HG03175 (cell line): ENCODE measurements at regions not wholly inside any gene's neighbourhood (a gene's known extent, or its start where the extent isn't known, plus 50 kb on each side); places are given as distances from the start of the nearest gene placed in this dataset.
"Not testable (repeated sequence)": the region's sequence is repeated elsewhere in the genome, so short reads cannot be mapped to it uniquely, and the experiment has no call there.

Source experiments
- ATAC-seq: cut with Tn5 transposase; IDR thresholded peaks from one replicate; pipeline ENCODE4 v1.9.1; 2021; ENCODE audit warnings: mild to moderate bottlenecking, moderate library complexity; ENCODE audit not compliant: unreplicated experiment

DNA sequence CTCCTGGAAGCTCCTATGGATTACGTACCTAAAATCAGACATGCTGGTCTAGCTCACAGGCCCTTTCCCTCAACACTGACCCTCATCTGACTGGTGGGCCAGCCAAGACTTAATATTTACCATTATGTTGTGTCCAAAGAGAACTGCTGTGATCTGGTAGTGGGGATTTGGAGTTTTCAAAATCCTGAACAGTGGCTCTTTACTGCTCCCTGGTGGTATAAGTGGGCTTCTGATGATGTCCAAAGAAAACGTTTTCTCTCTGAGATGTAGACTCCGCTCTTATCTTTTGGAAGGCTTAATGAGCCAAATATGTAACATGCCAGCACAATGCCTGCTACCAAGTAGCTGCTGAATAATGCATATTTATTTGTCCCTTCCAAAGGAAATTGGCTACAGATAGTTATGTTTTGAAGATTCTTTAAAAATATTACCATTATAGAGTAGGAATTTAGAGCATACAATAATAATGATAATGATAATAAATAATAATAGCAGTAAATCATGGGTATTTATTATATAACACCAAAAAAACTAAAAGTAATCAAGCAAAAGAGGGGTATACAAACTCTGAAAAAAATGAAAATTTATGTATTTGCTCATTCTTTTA lies 406.6 kb upstream of the TNC start:
- peak; percentile 51 for ATAC-seq

DNA sequence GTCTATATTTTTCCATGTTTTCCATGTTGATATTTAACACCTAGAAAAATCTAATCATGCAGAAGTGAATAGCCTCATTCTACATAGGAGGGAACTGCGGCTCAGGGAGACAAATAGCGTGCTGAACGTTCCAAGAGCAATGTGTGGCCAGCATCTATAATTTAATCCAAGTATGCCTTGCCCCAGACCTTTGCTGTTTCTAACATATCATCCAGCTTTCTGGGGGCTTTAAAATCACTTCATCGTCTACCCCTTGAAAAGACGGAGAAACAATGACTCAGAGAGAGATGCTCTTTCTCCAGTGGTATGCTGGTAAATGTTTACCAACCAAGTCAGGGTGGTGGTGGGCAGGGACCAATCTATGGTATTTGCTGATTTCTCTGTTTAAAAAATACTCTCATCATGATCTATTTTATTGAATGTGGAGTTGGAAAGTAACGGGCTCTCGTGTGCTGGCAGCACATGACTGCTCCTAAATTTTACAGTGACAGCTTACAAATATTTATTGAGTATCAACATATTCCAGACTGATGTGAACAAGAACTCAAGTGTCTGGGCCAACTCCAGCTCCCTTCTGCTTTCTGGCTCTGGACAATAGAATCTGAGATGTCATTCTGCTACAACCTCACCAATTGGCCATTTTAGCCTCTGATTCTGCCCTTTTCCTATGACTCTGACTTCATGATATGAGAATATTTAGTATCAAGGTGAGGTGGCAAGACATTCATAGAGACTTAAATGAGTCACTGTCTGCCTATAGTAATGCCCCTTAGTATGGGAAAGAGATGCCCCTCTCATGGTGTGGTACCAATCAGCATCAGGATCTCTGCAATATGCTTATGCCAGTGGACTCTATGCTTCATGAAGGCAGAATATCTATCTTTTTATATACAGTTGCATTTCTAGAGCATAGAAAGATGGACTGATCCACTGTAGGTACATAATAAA lies 407.4 kb upstream of the TNC start:
- no peak for ATAC-seq

- no peak for ATAC-seq
These were observed 413.6 kb upstream of the TNC start for GRCh38 chr9:115531410-115532125.

DNA sequence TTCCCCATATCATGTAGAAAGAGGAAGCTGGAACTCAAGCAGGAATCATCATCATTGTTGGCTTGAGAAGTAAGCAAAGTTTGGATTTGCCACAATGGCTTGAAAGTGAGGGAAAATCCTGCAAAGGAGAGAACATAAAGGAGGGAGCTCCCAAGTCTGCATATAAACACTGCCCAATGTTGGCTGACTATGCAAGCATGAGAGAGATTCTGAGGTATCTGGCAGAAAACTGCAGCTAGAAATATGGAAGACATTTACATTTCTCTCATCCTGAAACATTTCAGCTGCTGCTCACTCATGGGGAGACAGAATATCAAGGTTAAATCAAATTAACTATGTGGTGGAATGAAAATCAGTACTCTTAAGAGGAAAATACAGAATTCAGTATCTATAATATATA lies 415.6 kb upstream of the TNC start:
- ATAC-seq = no peak

DNA sequence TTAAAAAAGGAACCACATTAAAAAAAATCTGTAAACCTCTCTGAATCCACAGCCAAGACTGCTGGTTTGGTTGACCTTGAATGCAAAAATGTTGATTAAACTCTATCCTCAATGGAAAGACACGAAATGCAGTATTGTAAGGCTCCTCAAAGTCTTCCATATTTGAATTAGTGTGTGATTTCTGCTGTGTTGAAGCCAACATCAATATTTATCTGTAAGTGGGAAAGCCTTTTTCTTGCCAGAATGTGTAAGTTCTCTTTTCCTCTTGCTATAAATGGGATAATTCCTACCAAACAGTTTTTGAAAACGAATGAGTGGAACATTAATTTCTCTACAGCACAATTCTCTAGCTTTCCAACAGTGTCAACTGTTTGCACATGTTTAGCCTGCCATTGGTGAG lies 422.1 kb upstream of the TNC start:
- no peak for ATAC-seq

DNA sequence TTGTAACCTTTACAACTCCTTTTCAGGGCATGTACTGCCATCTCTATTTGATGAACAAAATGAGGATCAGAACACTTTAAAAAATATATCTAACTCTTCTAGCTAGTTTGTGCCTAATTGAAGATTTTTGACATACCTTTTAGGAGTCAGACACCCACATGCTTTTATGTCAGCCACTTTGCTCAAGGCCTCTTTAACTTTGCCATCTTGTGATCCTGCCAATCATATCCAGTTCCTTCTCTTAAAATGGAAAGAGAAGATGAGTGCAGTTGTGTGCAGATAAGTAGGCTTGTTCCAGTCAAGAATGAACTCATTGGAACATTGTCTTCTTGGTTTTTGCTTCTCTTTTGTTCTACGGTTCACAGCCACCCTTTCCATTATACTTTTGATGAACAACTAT lies 425.6 kb upstream of the TNC start:
- ATAC-seq = no peak

DNA sequence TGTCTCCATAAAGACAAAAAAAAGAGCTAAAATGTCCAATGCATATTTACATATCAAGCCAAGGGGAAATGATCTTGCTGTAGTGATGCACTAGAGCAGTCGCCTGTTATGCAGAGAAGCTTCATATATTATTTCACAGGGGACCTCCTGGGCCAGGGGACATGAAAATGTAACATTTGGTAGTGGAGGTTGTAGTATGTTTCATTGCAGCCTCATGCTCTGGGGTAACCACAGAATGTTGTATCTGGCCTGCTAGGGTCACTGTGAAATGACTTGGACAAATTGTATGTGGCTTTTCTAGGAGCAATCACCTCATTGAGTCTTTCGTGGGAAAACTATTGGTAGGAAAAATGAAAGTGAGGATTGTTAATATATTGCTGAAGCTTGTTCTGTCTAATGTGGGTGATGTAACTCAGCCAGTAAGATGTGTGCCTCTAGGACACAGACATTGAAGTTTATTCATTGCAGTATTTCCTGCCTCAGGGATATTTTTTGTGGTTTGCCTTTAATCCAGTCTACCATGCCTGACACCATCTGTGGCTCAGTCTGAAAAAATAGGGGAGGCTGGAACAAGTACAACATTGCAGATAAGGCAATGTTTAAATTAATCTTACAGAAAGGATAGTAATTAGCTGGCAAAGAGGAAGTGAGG lies 430.8 kb upstream of the TNC start:
- ATAC-seq = no peak

GRCh38 chr9:115551396-115551795 lies 433.4 kb upstream of the TNC start:
- no peak for ATAC-seq

GRCh38 chr9:115553060-115553773 lies 435.3 kb upstream of the TNC start:
- no peak for ATAC-seq

- ATAC-seq = no peak
These were observed 438.5 kb upstream of the TNC start for GRCh38 chr9:115556432-115556831.

- no peak for ATAC-seq
These were observed 457.2 kb upstream of the TNC start for GRCh38 chr9:115575147-115575546.

GRCh38 chr9:115585458-115585857 lies 467.5 kb upstream of the TNC start:
- not testable (repeated sequence) for ATAC-seq

- no peak for ATAC-seq
These were observed 469.4 kb upstream of the TNC start for GRCh38 chr9:115587310-115587709.

GRCh38 chr9:115590011-115590410 lies 472.1 kb upstream of the TNC start:
- no peak for ATAC-seq

DNA sequence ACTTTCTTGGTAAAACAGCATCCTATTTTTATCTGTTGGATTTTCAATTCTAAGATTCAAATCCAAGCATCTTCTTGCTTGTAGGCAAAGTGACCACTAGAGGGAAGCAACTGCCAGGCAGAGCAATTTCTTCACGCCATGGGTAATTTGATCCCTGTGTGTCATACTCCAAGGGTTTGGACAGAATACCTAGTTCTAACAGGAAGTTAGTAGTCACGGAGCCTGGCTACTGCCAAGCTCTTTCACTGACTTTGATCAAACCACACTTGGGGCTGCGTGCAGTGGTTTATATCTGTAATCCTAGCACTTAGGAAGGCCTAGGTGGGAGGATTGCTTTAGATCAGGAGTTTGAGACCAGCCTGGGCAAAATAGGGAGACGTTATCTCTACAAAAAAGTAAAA lies 473.6 kb upstream of the TNC start:
- no peak for ATAC-seq

- peak; percentile 51 for ATAC-seq
These were observed 475.7 kb upstream of the TNC start for GRCh38 chr9:115593587-115594091.

- ATAC-seq = no peak
These were observed 476.6 kb upstream of the TNC start for GRCh38 chr9:115594557-115594956.

- no peak for ATAC-seq
These were observed 478.2 kb upstream of the TNC start for GRCh38 chr9:115596021-115596745.

DNA sequence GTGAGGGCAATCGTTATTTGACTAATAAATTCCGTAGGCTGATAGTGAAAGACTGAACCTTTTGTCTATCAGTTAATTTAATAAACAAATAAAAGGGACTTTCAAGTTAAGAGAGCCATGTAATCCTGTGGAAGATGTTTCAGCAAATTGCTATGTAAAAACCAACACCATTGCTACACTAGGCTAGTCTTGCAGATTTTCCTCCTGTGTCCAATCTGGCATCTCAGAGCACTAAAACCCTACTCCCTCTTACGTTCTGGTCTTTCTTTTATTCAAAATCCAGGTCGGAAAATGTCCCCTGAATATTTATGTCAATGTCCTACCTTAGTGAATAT lies 478.8 kb upstream of the TNC start:
- no peak for ATAC-seq
